ENCODE measurements at regions not wholly inside any gene's neighbourhood (a gene's known extent, or its start where the extent isn't known, plus 50 kb on each side); places are given as distances from the start of the nearest gene placed in this dataset.

- WGBS (ENCODE audit: insufficient coverage, low lambda C conversion rate) = no CpG with 5 or more reads among the region's 5 CpGs
- H3K27me3 ChIP-seq (ENCODE audit: control insufficient read depth, insufficient read depth, low read length) = no peaks in the 10 kb centered on the region
- peaks cover 2% of the 10 kb centered on the region for H3K9me3 ChIP-seq (ENCODE audit: control insufficient read depth, low read depth, low read length)
- DNase-seq = no peak
- no peak overlapping the region for H3K4me3 ChIP-seq (ENCODE audit: low read length)
- no peaks in the 10 kb centered on the region for H3K4me1 ChIP-seq (ENCODE audit: control insufficient read depth, insufficient read depth, low read length)
- H3K36me3 ChIP-seq (ENCODE audit: control insufficient read depth, insufficient read depth, low read length) = no peaks in the 10 kb centered on the region
- no peak overlapping the region for H3K27ac ChIP-seq (ENCODE audit: low read length)
These were observed 406.4 kb upstream of the RNF32 start for GRCh38 chr7:156234192-156234591.

- H3K27me3 ChIP-seq (ENCODE audit: control insufficient read depth, insufficient read depth, low read length) = no peaks in the 10 kb centered on the region
- no peak for DNase-seq
- H3K4me3 ChIP-seq (ENCODE audit: low read length) = no peak overlapping the region
- H3K36me3 ChIP-seq (ENCODE audit: control insufficient read depth, insufficient read depth, low read length) = no peaks in the 10 kb centered on the region
- 100% methylated on average over 3 of the region's 37 CpGs for WGBS (ENCODE audit: insufficient coverage, low lambda C conversion rate)
- H3K27ac ChIP-seq (ENCODE audit: low read length) = no peak overlapping the region
- H3K9me3 ChIP-seq (ENCODE audit: control insufficient read depth, low read depth, low read length) = peaks cover 2% of the 10 kb centered on the region
- no peaks in the 10 kb centered on the region for H3K4me1 ChIP-seq (ENCODE audit: control insufficient read depth, insufficient read depth, low read length)
These were observed 407.5 kb upstream of the RNF32 start for GRCh38 chr7:156232931-156233705.

- no peaks in the 10 kb centered on the region for H3K4me1 ChIP-seq (ENCODE audit: control insufficient read depth, insufficient read depth, low read length)
- no peak overlapping the region for H3K27ac ChIP-seq (ENCODE audit: low read length)
- H3K4me3 ChIP-seq (ENCODE audit: low read length) = no peak overlapping the region
- H3K9me3 ChIP-seq (ENCODE audit: control insufficient read depth, low read depth, low read length) = peaks cover 2% of the 10 kb centered on the region
- WGBS (ENCODE audit: insufficient coverage, low lambda C conversion rate) = no CpG with 5 or more reads among the region's 12 CpGs
- H3K27me3 ChIP-seq (ENCODE audit: control insufficient read depth, insufficient read depth, low read length) = no peaks in the 10 kb centered on the region
- no peaks in the 10 kb centered on the region for H3K36me3 ChIP-seq (ENCODE audit: control insufficient read depth, insufficient read depth, low read length)
- no peak for DNase-seq
These were observed 410.0 kb upstream of the RNF32 start for GRCh38 chr7:156230576-156230975.

- no CpG with 5 or more reads among the region's 1 CpG for WGBS (ENCODE audit: insufficient coverage, low lambda C conversion rate)
- Histone ChIP-seq H3K36me3 (ENCODE audit: control insufficient read depth, insufficient read depth, low read length) (no peaks in the 10 kb centered on the region), H3K4me1 (ENCODE audit: control insufficient read depth, insufficient read depth, low read length) (no peaks in the 10 kb centered on the region), H3K27ac (ENCODE audit: low read length) (no peak overlapping the region), H3K4me3 (ENCODE audit: low read length) (no peak overlapping the region), H3K9me3 (ENCODE audit: control insufficient read depth, low read depth, low read length) (no peaks in the 10 kb centered on the region), H3K27me3 (ENCODE audit: control insufficient read depth, insufficient read depth, low read length) (no peaks in the 10 kb centered on the region)
- DNase-seq = no peak
These were observed 412.6 kb upstream of the SHH start for GRCh38 chr7:156224833-156225225.

GRCh38 chr7:156223935-156224832 lies 411.9 kb upstream of the SHH start:
- Histone ChIP-seq H3K9me3 (ENCODE audit: control insufficient read depth, low read depth, low read length) (no peaks in the 10 kb centered on the region), H3K4me3 (ENCODE audit: low read length) (no peak overlapping the region), H3K27ac (ENCODE audit: low read length) (no peak overlapping the region), H3K4me1 (ENCODE audit: control insufficient read depth, insufficient read depth, low read length) (no peaks in the 10 kb centered on the region), H3K36me3 (ENCODE audit: control insufficient read depth, insufficient read depth, low read length) (no peaks in the 10 kb centered on the region), H3K27me3 (ENCODE audit: control insufficient read depth, insufficient read depth, low read length) (no peaks in the 10 kb centered on the region)
- WGBS (ENCODE audit: insufficient coverage, low lambda C conversion rate) = 40% methylated on average over 1 of the region's 10 CpGs
- no peak for DNase-seq

GRCh38 chr7:156222611-156223010 lies 410.3 kb upstream of the SHH start:
- no peak overlapping the region for H3K4me3 ChIP-seq (ENCODE audit: low read length)
- H3K27ac ChIP-seq (ENCODE audit: low read length) = no peak overlapping the region
- no peaks in the 10 kb centered on the region for H3K9me3 ChIP-seq (ENCODE audit: control insufficient read depth, low read depth, low read length)
- H3K4me1 ChIP-seq (ENCODE audit: control insufficient read depth, insufficient read depth, low read length) = no peaks in the 10 kb centered on the region
- H3K36me3 ChIP-seq (ENCODE audit: control insufficient read depth, insufficient read depth, low read length) = no peaks in the 10 kb centered on the region
- no peaks in the 10 kb centered on the region for H3K27me3 ChIP-seq (ENCODE audit: control insufficient read depth, insufficient read depth, low read length)
- WGBS (ENCODE audit: insufficient coverage, low lambda C conversion rate) = no CpG with 5 or more reads among the region's 7 CpGs
- DNase-seq = no peak

GRCh38 chr7:156222151-156222550 lies 409.9 kb upstream of the SHH start:
- Histone ChIP-seq H3K4me1 (ENCODE audit: control insufficient read depth, insufficient read depth, low read length) (no peaks in the 10 kb centered on the region), H3K27ac (ENCODE audit: low read length) (no peak overlapping the region), H3K9me3 (ENCODE audit: control insufficient read depth, low read depth, low read length) (no peaks in the 10 kb centered on the region), H3K27me3 (ENCODE audit: control insufficient read depth, insufficient read depth, low read length) (no peaks in the 10 kb centered on the region), H3K4me3 (ENCODE audit: low read length) (no peak overlapping the region), H3K36me3 (ENCODE audit: control insufficient read depth, insufficient read depth, low read length) (no peaks in the 10 kb centered on the region)
- WGBS (ENCODE audit: insufficient coverage, low lambda C conversion rate) = no CpG with 5 or more reads among the region's 4 CpGs
- no peak for DNase-seq

- H3K4me1 ChIP-seq (ENCODE audit: control insufficient read depth, insufficient read depth, low read length) = no peaks in the 10 kb centered on the region
- DNase-seq = no peak
- H3K4me3 ChIP-seq (ENCODE audit: low read length) = no peak overlapping the region
- H3K27me3 ChIP-seq (ENCODE audit: control insufficient read depth, insufficient read depth, low read length) = no peaks in the 10 kb centered on the region
- H3K27ac ChIP-seq (ENCODE audit: low read length) = no peak overlapping the region
- WGBS (ENCODE audit: insufficient coverage, low lambda C conversion rate) = 100% methylated on average over 1 of the region's 10 CpGs
- no peaks in the 10 kb centered on the region for H3K36me3 ChIP-seq (ENCODE audit: control insufficient read depth, insufficient read depth, low read length)
- H3K9me3 ChIP-seq (ENCODE audit: control insufficient read depth, low read depth, low read length) = no peaks in the 10 kb centered on the region
These were observed 408.4 kb upstream of the SHH start for GRCh38 chr7:156220701-156221100.

- Histone ChIP-seq H3K27ac (ENCODE audit: low read length) (no peak overlapping the region), H3K4me3 (ENCODE audit: low read length) (no peak overlapping the region), H3K36me3 (ENCODE audit: control insufficient read depth, insufficient read depth, low read length) (no peaks in the 10 kb centered on the region), H3K9me3 (ENCODE audit: control insufficient read depth, low read depth, low read length) (no peaks in the 10 kb centered on the region), H3K4me1 (ENCODE audit: control insufficient read depth, insufficient read depth, low read length) (no peaks in the 10 kb centered on the region), H3K27me3 (ENCODE audit: control insufficient read depth, insufficient read depth, low read length) (no peaks in the 10 kb centered on the region)
- WGBS (ENCODE audit: insufficient coverage, low lambda C conversion rate) = 80% methylated on average over 1 of the region's 16 CpGs
- DNase-seq = no peak
These were observed 407.9 kb upstream of the SHH start for GRCh38 chr7:156220078-156220605.

- Histone ChIP-seq H3K4me3 (ENCODE audit: low read length) (no peak overlapping the region), H3K4me1 (ENCODE audit: control insufficient read depth, insufficient read depth, low read length) (no peaks in the 10 kb centered on the region), H3K27me3 (ENCODE audit: control insufficient read depth, insufficient read depth, low read length) (no peaks in the 10 kb centered on the region), H3K27ac (ENCODE audit: low read length) (no peak overlapping the region), H3K9me3 (ENCODE audit: control insufficient read depth, low read depth, low read length) (no peaks in the 10 kb centered on the region), H3K36me3 (ENCODE audit: control insufficient read depth, insufficient read depth, low read length) (no peaks in the 10 kb centered on the region)
- DNase-seq = no peak
- 89% methylated on average over 5 of the region's 18 CpGs for WGBS (ENCODE audit: insufficient coverage, low lambda C conversion rate)
These were observed 407.2 kb upstream of the SHH start for GRCh38 chr7:156219307-156220077.
